ENCODE measurements at regions not wholly inside any gene's neighbourhood (a gene's known extent, or its start where the extent isn't known, plus 50 kb on each side); places are given as distances from the start of the nearest gene placed in this dataset.

- DNase-seq (ENCODE audit: low read depth in 2 of 3, low spot score in 2 of 3) = no peak
Observed at GRCh38 chr7:155971180-155971770, 159.0 kb upstream of the SHH start.

DNA sequence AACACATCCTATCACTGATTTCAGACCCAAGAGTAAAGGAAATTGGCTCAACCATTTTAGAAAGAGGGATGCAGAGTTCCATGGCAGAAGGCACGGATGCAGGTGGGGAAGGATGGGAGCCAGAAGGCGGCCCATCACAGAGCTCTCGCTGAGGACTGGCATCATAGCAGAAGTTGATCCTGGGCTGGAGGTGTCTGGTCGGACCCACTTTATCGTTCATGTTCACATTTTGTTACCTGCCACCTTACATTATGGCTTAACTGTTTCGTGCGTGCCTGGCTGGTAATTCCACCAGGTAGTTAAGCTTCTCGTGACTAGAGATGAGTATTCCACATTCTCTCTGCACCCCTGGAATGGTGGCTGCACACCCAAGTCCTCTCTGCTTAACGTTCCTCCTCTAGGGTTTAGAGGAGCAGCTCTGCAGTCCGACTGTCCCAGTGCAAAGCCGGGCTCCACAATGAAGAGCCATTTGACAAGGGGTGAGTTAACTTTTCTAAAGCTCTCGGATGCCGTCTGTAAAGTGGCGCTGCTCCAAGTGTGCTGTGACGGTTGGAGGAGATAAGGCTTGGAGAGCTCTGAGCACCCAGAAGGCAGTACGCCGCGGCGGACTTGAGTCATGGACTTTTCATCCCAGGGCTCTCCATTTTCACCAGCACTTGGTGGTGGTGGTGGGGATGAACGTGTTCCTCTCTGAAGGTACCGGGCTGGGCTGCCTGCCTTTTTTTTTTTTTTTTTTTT is 157.1 kb upstream of the SHH start:
- no peak for DNase-seq (ENCODE audit: low read depth in 2 of 3, low spot score in 2 of 3)

DNA sequence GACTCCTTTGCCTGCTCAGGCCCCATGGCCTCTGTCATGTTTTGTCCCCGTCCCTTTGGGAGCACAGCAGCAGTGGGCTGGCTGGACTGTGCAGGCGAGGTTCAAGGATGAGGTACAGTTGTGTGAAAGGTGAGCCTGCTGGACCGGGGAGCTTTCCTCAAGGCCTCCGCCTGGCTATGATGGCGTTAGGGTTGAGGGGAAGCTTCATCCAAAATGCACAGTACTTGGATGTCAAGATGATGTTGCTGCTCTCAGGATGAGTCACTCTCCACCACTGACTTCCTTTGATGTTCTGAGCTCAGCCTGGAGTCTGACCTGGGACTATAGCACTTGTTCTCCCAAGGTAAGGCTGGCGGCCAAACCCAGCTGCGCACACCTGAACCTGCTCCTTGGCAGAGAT is 152.7 kb upstream of the SHH start:
- no peak for DNase-seq (ENCODE audit: low read depth in 2 of 3, low spot score in 2 of 3)

GRCh38 chr7:155964543-155964942 is 152.3 kb upstream of the SHH start:
- no peak for DNase-seq (ENCODE audit: low read depth in 2 of 3, low spot score in 2 of 3)

- DNase-seq (ENCODE audit: low read depth in 2 of 3, low spot score in 2 of 3) = no peak
Observed at GRCh38 chr7:155963771-155964195, 151.5 kb upstream of the SHH start.

GRCh38 chr7:155963356-155963755 is 151.1 kb upstream of the SHH start:
- DNase-seq (ENCODE audit: low read depth in 2 of 3, low spot score in 2 of 3) = no peak

- no peak for DNase-seq (ENCODE audit: low read depth in 2 of 3, low spot score in 2 of 3)
Observed at GRCh38 chr7:155962968-155963300, 150.7 kb upstream of the SHH start.

DNA sequence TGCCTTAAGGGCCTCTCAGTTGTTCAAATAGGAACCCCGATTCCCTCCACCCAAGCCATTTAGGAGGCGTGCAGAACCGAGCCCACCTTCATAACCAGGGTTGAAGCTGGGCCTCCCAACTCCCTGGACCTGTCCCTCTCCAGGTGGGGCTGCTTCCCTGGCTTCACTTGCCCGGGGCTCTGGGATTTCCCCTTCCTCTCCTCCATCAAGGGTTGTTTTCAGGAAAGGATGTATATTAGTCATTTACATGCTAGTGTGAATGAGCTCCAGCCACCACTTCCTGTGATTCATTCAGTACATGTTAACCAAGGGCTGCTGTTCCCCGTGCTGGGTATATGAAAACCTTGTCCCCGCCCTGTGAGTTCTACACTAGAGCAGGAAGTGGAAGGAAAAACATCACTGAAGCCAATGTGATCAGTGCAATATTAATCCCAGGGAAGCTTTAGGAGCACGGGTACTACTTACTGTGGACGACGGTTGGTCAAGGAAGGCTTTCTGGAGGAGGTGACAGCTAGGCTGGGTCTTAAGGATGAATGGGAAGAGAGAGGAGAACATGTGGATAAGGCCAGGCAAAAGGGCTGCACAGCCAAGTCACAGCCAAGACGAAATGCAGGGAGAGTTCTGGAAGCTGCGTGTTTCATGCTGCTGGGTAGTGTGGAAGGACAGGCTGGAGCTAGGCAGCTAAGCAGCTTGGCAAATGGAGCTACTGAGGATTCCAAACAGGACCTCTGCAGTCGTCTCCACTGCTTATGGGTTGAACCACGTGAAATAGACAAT is 150.1 kb upstream of the SHH start:
- no peak for DNase-seq (ENCODE audit: low read depth in 2 of 3, low spot score in 2 of 3)

GRCh38 chr7:155961241-155962190 is 149.3 kb upstream of the SHH start:
- DNase-seq (ENCODE audit: low read depth in 2 of 3, low spot score in 2 of 3) = no peak

DNA sequence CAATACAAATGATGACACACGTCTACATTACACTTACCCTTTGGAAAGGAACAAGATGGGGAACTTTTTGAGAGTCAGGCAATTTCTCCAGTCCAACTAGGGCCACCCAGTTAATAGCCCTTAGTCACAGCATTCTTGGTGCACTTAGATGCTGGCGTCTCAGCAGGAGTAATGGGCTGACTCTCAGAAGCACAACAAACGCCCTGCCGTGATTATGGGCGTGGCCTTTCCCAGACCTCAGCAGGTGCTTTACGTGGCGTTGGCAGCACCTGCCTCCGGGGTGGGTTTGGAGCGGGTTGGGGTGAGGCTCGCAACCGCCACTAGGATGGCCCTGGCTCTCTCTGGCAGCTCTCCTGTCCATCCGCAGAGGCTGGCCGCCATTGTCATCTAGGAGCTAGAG is 147.6 kb upstream of the SHH start:
- no peak for DNase-seq (ENCODE audit: low read depth in 2 of 3, low spot score in 2 of 3)

DNA sequence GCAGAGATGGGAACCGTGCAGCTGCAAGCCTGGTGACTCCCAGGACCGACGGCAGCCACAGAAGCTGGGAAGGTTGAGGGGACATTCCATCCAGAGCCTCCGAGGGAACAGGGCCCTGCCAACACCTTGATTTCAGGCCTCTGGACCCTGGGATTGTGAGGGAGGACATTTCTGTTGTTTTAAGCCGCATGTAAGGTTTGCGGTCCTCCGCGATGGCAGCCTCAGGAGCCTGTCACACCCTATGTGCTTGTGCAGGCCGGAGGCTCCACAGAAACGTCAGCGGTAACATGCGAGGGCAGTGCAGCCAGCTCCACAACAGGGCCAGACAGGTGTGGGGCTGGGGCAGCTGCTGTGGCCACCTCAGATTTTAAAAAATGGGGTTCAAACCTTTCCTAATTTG is 144.7 kb upstream of the SHH start:
- no peak for DNase-seq (ENCODE audit: low read depth in 2 of 3, low spot score in 2 of 3)

GRCh38 chr7:155955367-155955635 is 143.0 kb upstream of the SHH start:
- DNase-seq (ENCODE audit: low read depth in 2 of 3, low spot score in 2 of 3) = no peak

- DNase-seq (ENCODE audit: low read depth in 2 of 3, low spot score in 2 of 3) = no peak
Observed at GRCh38 chr7:155954550-155955366, 142.5 kb upstream of the SHH start.

- DNase-seq (ENCODE audit: low read depth in 2 of 3, low spot score in 2 of 3) = no peak
Observed at GRCh38 chr7:155953781-155954549, 141.7 kb upstream of the SHH start.

DNA sequence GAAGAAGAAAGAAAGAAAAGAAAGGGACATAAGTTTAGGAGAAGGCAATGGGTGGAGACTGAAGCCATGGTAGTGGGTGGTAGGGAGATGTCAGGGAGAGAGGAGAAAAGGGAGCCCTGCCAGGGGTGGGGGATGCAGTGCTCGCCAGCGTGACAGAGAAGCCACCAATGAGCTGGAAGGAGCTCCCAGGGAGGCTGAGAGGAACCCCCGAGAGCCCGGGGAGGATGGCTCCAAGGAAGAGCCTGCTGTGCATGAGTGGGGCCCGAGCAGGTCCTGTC is 141.2 kb upstream of the SHH start:
- DNase-seq (ENCODE audit: low read depth in 2 of 3, low spot score in 2 of 3) = no peak

GRCh38 chr7:155951554-155952158 is 139.4 kb upstream of the SHH start:
- no peak for DNase-seq (ENCODE audit: low read depth in 2 of 3, low spot score in 2 of 3)

GRCh38 chr7:155950898-155951553 is 138.8 kb upstream of the SHH start:
- DNase-seq (ENCODE audit: low read depth in 2 of 3, low spot score in 2 of 3) = no peak

- DNase-seq (ENCODE audit: low read depth in 2 of 3, low spot score in 2 of 3) = no peak
Observed at GRCh38 chr7:155948845-155949244, 136.6 kb upstream of the SHH start.

GRCh38 chr7:155948423-155948822 is 136.2 kb upstream of the SHH start:
- no peak for DNase-seq (ENCODE audit: low read depth in 2 of 3, low spot score in 2 of 3)

All from hematopoietic multipotent progenitor cell (in vitro differentiated cells).